OCI-LY7 (cell line): ENCODE measurements at regions not wholly inside any gene's neighbourhood (a gene's known extent, or its start where the extent isn't known, plus 50 kb on each side); places are given as distances from the start of the nearest gene placed in this dataset.

ENCODE experiments used
- EZH2phosphoT487 ChIP-seq: fragments of 200-600 bp; sonication (generic); IDR thresholded peaks from 2 replicates; pipeline ENCODE4 v1.6.1; 2018; ENCODE audit warnings: low read depth, borderline replicate concordance, mild to moderate bottlenecking, mixed run types, antibody characterized with exemption, low read length, moderate library complexity, mixed read lengths
- TF ChIP-seq, protein P1 (sequence below): fragments of 200-600 bp; sonication (generic); conservative IDR thresholded peaks from 2 replicates; pipeline ENCODE4 v1.5.1; 2014; ENCODE audit warnings: mild to moderate bottlenecking, antibody characterized with exemption, low read length, moderate library complexity, mixed read lengths

- TF ChIP-seq, protein P1, sequence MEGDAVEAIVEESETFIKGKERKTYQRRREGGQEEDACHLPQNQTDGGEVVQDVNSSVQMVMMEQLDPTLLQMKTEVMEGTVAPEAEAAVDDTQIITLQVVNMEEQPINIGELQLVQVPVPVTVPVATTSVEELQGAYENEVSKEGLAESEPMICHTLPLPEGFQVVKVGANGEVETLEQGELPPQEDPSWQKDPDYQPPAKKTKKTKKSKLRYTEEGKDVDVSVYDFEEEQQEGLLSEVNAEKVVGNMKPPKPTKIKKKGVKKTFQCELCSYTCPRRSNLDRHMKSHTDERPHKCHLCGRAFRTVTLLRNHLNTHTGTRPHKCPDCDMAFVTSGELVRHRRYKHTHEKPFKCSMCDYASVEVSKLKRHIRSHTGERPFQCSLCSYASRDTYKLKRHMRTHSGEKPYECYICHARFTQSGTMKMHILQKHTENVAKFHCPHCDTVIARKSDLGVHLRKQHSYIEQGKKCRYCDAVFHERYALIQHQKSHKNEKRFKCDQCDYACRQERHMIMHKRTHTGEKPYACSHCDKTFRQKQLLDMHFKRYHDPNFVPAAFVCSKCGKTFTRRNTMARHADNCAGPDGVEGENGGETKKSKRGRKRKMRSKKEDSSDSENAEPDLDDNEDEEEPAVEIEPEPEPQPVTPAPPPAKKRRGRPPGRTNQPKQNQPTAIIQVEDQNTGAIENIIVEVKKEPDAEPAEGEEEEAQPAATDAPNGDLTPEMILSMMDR = no peak
- TF ChIP-seq EZH2phosphoT487 = no peak
Measured at GRCh38 chr7:155916926-155917655, 104.8 kb upstream of the SHH start.
